NOMO-1 treated with dmso at 0.1 percent for 144 hours (cell line): ENCODE measurements at regions not wholly inside any gene's neighbourhood (a gene's known extent, or its start where the extent isn't known, plus 50 kb on each side); places are given as distances from the start of the nearest gene placed in this dataset.

Experiments
- DNase-seq: peaks from one replicate; lab custom pipeline; 2025; ENCODE audit not compliant: unreplicated experiment; lab: John Stamatoyannopoulos, UW

- DNase-seq: peak; percentile 0
Observed at GRCh38 chr7:19448091-19448490, 260.7 kb downstream of the POLR1F start.

GRCh38 chr7:19442016-19442785 is 266.6 kb downstream of the POLR1F start:
- DNase-seq: no peak

- no peak for DNase-seq
Observed at GRCh38 chr7:19439517-19439916, 269.3 kb downstream of the POLR1F start.

GRCh38 chr7:19437446-19437845 is 271.4 kb downstream of the POLR1F start:
- DNase-seq: no peak

GRCh38 chr7:19427944-19428343 is 280.9 kb downstream of the POLR1F start:
- DNase-seq: no peak

- no peak for DNase-seq
Observed at GRCh38 chr7:19421861-19422260, 276.6 kb upstream of the FERD3L start.

GRCh38 chr7:19417231-19417630 is 272.0 kb upstream of the FERD3L start:
- no peak for DNase-seq

- no peak for DNase-seq
Observed at GRCh38 chr7:19415123-19415522, 269.9 kb upstream of the FERD3L start.

GRCh38 chr7:19413443-19413965 is 268.3 kb upstream of the FERD3L start:
- DNase-seq: no peak

GRCh38 chr7:19410691-19411090 is 265.5 kb upstream of the FERD3L start:
- DNase-seq: no peak

GRCh38 chr7:19410106-19410505 is 264.9 kb upstream of the FERD3L start:
- DNase-seq: no peak

- DNase-seq: no peak
Observed at GRCh38 chr7:19408706-19409220, 263.5 kb upstream of the FERD3L start.

- no peak for DNase-seq
Observed at GRCh38 chr7:19407270-19407669, 262.0 kb upstream of the FERD3L start.

GRCh38 chr7:19405541-19405940 is 260.3 kb upstream of the FERD3L start:
- DNase-seq: no peak

- no peak for DNase-seq
Observed at GRCh38 chr7:19404912-19405329, 259.7 kb upstream of the FERD3L start.

GRCh38 chr7:19403691-19404090 is 258.5 kb upstream of the FERD3L start:
- no peak for DNase-seq

GRCh38 chr7:19401461-19401860 is 256.2 kb upstream of the FERD3L start:
- no peak for DNase-seq

- DNase-seq: no peak
Observed at GRCh38 chr7:19400758-19401254, 255.6 kb upstream of the FERD3L start.

GRCh38 chr7:19397911-19398310 is 252.7 kb upstream of the FERD3L start:
- DNase-seq: no peak

GRCh38 chr7:19392246-19392645 is 247.0 kb upstream of the FERD3L start:
- no peak for DNase-seq

GRCh38 chr7:19390795-19391194 is 245.6 kb upstream of the FERD3L start:
- no peak for DNase-seq

GRCh38 chr7:19381321-19381720 is 236.1 kb upstream of the FERD3L start:
- no peak for DNase-seq

GRCh38 chr7:19378345-19378714 is 233.1 kb upstream of the FERD3L start:
- DNase-seq: no peak
